ENCODE measurements at regions not wholly inside any gene's neighbourhood (a gene's known extent, or its start where the extent isn't known, plus 50 kb on each side); places are given as distances from the start of the nearest gene placed in this dataset.

DNA sequence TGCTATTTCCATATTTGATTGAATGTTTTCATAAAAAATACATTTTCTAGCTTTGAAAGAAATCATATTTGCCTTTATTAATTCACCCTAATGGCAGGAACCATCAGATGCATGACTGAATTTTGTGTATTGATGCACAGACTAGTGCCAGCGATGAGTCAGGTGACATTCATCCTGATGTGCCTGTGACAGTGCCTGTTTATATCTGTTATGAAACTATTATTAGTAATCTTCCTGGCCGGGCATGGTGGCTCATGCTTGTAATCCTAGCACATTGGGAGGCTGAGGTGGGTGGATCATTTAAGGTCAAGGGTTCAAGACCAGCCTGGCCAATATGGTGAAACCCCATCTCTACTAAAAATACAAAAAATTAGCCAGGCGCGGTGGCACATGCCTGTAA lies 170.0 kb downstream of the TSN start:
- no peak overlapping the region for H3K4me3 ChIP-seq (ENCODE audit: control extremely low read depth in 1 of 5, extremely low read depth in 1 of 5, insufficient read depth in 1 of 5, low read depth in 2 of 5, low read length in 4 of 5)
- intact Hi-C loops (cut with micrococcal nuclease) = no loop called here
- CTCF ChIA-PET = no interaction called here

DNA sequence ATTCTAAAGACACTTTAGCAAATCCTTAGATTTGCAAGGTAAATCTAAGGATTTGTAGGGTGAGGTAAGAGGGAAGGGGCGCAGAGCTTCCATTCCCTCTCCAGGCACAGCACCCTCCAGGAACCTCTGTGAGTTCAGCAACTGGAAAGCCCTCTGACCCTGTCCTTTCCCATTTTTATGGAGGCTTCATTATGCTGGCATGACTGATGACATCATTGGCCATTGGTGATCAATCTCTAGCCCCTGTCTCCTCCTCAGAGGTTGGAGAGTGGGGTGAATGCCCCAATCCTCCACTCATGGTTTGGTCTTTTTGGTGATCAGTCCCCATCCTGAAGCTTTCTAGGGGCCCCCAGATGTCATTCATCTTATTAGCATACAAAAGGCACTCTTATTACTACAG lies 187.8 kb downstream of the TSN start:
- Mint-ChIP-seq H3K4me3 (no peak overlapping the region), H3K9me3 (ENCODE audit: insufficient read depth) (no peaks in the 10 kb centered on the region), H3K27ac (no peak overlapping the region), H3K4me1 (no peaks in the 10 kb centered on the region), H3K27me3 (no peaks in the 10 kb centered on the region)
- no CpG with 5 or more reads among the region's 1 CpG for WGBS (ENCODE audit: insufficient coverage)
- H3K9ac ChIP-seq (ENCODE audit: low read length) = no peak overlapping the region
- no peaks in the 10 kb centered on the region for H3K27me3 ChIP-seq (replicated peaks in 1 of 4; ENCODE audit: control extremely low read depth in 1 of 4, control insufficient read depth in 3 of 4, insufficient read depth in 4 of 4, low read length in 3 of 4)
- no peak for TF ChIP-seq EZH2 (IDR thresholded peaks at IDR 0.05; ENCODE audit: borderline replicate concordance, insufficient read depth, low read depth, low read length, poor library complexity, severe bottlenecking)
- TF ChIP-seq, protein P1, sequence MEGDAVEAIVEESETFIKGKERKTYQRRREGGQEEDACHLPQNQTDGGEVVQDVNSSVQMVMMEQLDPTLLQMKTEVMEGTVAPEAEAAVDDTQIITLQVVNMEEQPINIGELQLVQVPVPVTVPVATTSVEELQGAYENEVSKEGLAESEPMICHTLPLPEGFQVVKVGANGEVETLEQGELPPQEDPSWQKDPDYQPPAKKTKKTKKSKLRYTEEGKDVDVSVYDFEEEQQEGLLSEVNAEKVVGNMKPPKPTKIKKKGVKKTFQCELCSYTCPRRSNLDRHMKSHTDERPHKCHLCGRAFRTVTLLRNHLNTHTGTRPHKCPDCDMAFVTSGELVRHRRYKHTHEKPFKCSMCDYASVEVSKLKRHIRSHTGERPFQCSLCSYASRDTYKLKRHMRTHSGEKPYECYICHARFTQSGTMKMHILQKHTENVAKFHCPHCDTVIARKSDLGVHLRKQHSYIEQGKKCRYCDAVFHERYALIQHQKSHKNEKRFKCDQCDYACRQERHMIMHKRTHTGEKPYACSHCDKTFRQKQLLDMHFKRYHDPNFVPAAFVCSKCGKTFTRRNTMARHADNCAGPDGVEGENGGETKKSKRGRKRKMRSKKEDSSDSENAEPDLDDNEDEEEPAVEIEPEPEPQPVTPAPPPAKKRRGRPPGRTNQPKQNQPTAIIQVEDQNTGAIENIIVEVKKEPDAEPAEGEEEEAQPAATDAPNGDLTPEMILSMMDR (IDR thresholded peaks at IDR 0.05) = no peak
- ChIA-PET POLR2A (no interaction called here), CTCF (no interaction called here)
- H4K20me1 ChIP-seq (ENCODE audit: control insufficient read depth, insufficient read depth, low read length, poor library complexity, severe bottlenecking) = no peaks in the 10 kb centered on the region
- no peaks in the 10 kb centered on the region for H3K9me3 ChIP-seq (ENCODE audit: control extremely low read depth in 1 of 3, control insufficient read depth in 2 of 3, insufficient read depth in 1 of 3, low read length in 2 of 3)
- H2AFZ ChIP-seq (ENCODE audit: insufficient read depth, low read depth, low read length, poor library complexity, severe bottlenecking) = no peak overlapping the region
- no peak for ATAC-seq (ENCODE audit: low read depth)
- no peak overlapping the region for H3K27ac ChIP-seq (ENCODE audit: low read length in 2 of 2)
- no peak overlapping the region for H3K4me3 ChIP-seq (ENCODE audit: control extremely low read depth in 1 of 5, extremely low read depth in 1 of 5, insufficient read depth in 1 of 5, low read depth in 2 of 5, low read length in 4 of 5)
- H3K4me1 ChIP-seq (ENCODE audit: control insufficient read depth in 2 of 2, insufficient read depth in 2 of 2, low read length in 2 of 2) = no peaks in the 10 kb centered on the region
- no peak overlapping the region for H3K4me2 ChIP-seq (replicated peaks; ENCODE audit: low read depth, low read length, poor library complexity, severe bottlenecking)
- intact Hi-C loops (cut with micrococcal nuclease) = no loop called here
- no peak for DNase-seq
- H3K79me2 ChIP-seq (ENCODE audit: control insufficient read depth, insufficient read depth, low read length) = no peaks in the 10 kb centered on the region
- no peaks in the 10 kb centered on the region for H3K36me3 ChIP-seq (replicated peaks in 1 of 2; ENCODE audit: control extremely low read depth in 1 of 2, control insufficient read depth in 1 of 2, extremely low read depth in 1 of 2, insufficient read depth in 2 of 2, low read length in 1 of 2)

More for the DNA sequence above, 170.0 kb downstream of the TSN start:
- Mint-ChIP-seq H3K27me3 (peaks cover 6% of the 10 kb centered on the region), H3K27ac (no peak overlapping the region), H3K4me3 (no peak overlapping the region), H3K9me3 (ENCODE audit: insufficient read depth) (peaks cover 2% of the 10 kb centered on the region), H3K4me1 (no peaks in the 10 kb centered on the region)
- H3K36me3 ChIP-seq (replicated peaks in 1 of 2; ENCODE audit: control extremely low read depth in 1 of 2, control insufficient read depth in 1 of 2, extremely low read depth in 1 of 2, insufficient read depth in 2 of 2, low read length in 1 of 2) = no peaks in the 10 kb centered on the region
- H3K9ac ChIP-seq (ENCODE audit: low read length) = no peak overlapping the region
- no peaks in the 10 kb centered on the region for H3K4me1 ChIP-seq (ENCODE audit: control insufficient read depth in 2 of 2, insufficient read depth in 2 of 2, low read length in 2 of 2)
- no peak for ATAC-seq (ENCODE audit: low read depth)
- no CpG with 5 or more reads among the region's 4 CpGs for WGBS (ENCODE audit: insufficient coverage)
- H4K20me1 ChIP-seq (ENCODE audit: control insufficient read depth, insufficient read depth, low read length, poor library complexity, severe bottlenecking) = no peaks in the 10 kb centered on the region
- H3K4me2 ChIP-seq (replicated peaks; ENCODE audit: low read depth, low read length, poor library complexity, severe bottlenecking) = no peak overlapping the region
- peaks cover 0 to 2% (median 0%) of the 10 kb centered on the region in 4 experiments for H3K27me3 ChIP-seq (replicated peaks in 1 of 4; ENCODE audit: control extremely low read depth in 1 of 4, control insufficient read depth in 3 of 4, insufficient read depth in 4 of 4, low read length in 3 of 4)
- no peak for DNase-seq
- no peak overlapping the region for H2AFZ ChIP-seq (ENCODE audit: insufficient read depth, low read depth, low read length, poor library complexity, severe bottlenecking)
- H3K79me2 ChIP-seq (ENCODE audit: control insufficient read depth, insufficient read depth, low read length) = no peaks in the 10 kb centered on the region
- POLR2A ChIA-PET = no interaction called here
- TF ChIP-seq, protein P1 (IDR thresholded peaks at IDR 0.05) = no peak
- no peak for TF ChIP-seq EZH2 (IDR thresholded peaks at IDR 0.05; ENCODE audit: borderline replicate concordance, insufficient read depth, low read depth, low read length, poor library complexity, severe bottlenecking)
- no peak overlapping the region for H3K27ac ChIP-seq (ENCODE audit: low read length in 2 of 2)
- H3K9me3 ChIP-seq (ENCODE audit: control extremely low read depth in 1 of 3, control insufficient read depth in 2 of 3, insufficient read depth in 1 of 3, low read length in 2 of 3) = no peaks in the 10 kb centered on the region
